Calu3 (cell line): ENCODE measurements at regions not wholly inside any gene's neighbourhood (a gene's known extent, or its start where the extent isn't known, plus 50 kb on each side); places are given as distances from the start of the nearest gene placed in this dataset.

Experiments
- BruUV-seq: library from RNA; stranded (reverse); fragments of 400-500 nt; replicated peaks from 2 replicates; lab custom pipeline; 2021; lab: Mats Ljungman, UMichigan
- CTCF ChIA-PET: fragments of 300-600 bp; sonication (Branson Sonifier 250); formaldehyde crosslinking; loops from one replicate; lab custom pipeline; 2022; ENCODE audit warnings: antibody characterized with exemption; lab: Charles Lee
- DNase-seq: peaks from one replicate; pipeline ENCODE4 v3.0.0; 2022
- H3K27ac Mint-ChIP-seq: one replicate; pipeline ENCODE4 v1.8.0; 2022; ENCODE audit warnings: mixed read lengths; ENCODE audit not compliant: unreplicated experiment
- H3K27me3 Mint-ChIP-seq: one replicate; pipeline ENCODE4 v1.8.0; 2022; ENCODE audit warnings: mixed read lengths; ENCODE audit not compliant: unreplicated experiment
- H3K36me3 Mint-ChIP-seq: one replicate; pipeline ENCODE4 v1.8.0; 2022; ENCODE audit warnings: mild to moderate bottlenecking, moderate library complexity, mixed read lengths; ENCODE audit not compliant: insufficient read depth, unreplicated experiment
- H3K4me1 Mint-ChIP-seq: one replicate; pipeline ENCODE4 v1.8.0; 2022; ENCODE audit warnings: mild to moderate bottlenecking, low read depth, mixed read lengths; ENCODE audit not compliant: unreplicated experiment
- H3K4me3 Mint-ChIP-seq: one replicate; pipeline ENCODE4 v1.8.0; 2022; ENCODE audit warnings: mild to moderate bottlenecking, low read depth, moderate library complexity, mixed read lengths; ENCODE audit not compliant: unreplicated experiment
- H3K9me3 Mint-ChIP-seq: one replicate; pipeline ENCODE4 v1.8.0; 2022; ENCODE audit warnings: low read depth, mixed read lengths; ENCODE audit not compliant: unreplicated experiment
- intact Hi-C: fragments of 100-400 bp; cut with micrococcal nuclease; formaldehyde crosslinking; loops from one replicate; pipeline ENCODE4 v1.10.0; 2022; ENCODE audit not compliant: unreplicated experiment
- TF ChIP-seq, protein P1 (sequence below): fragments of 200-600 bp; IDR thresholded peaks from one replicate; pipeline ENCODE4 v1.8.0; 2022; ENCODE audit warnings: antibody characterized with exemption; ENCODE audit not compliant: unreplicated experiment

DNA sequence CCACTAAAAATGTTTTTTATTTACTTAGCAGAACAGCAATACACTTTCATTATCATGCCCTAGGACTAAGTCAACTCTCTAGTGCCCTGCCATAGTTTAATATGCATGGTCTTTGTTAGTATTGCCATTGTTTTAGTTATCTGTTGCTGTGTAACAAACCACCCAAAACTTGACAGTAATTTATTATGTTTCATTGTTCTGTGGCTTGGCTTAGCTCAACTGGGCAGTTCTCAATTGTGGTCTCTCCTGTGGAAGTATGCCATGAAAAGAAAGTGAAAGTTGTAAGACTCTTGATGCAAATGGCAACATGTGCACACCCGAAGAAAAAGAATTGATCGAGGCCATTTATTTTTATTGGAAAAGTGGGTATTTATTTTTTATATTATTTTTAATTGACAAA lies 206.3 kb upstream of the KCTD3 start:
- no TSS peak for BruUV-seq
- TF ChIP-seq, protein P1, sequence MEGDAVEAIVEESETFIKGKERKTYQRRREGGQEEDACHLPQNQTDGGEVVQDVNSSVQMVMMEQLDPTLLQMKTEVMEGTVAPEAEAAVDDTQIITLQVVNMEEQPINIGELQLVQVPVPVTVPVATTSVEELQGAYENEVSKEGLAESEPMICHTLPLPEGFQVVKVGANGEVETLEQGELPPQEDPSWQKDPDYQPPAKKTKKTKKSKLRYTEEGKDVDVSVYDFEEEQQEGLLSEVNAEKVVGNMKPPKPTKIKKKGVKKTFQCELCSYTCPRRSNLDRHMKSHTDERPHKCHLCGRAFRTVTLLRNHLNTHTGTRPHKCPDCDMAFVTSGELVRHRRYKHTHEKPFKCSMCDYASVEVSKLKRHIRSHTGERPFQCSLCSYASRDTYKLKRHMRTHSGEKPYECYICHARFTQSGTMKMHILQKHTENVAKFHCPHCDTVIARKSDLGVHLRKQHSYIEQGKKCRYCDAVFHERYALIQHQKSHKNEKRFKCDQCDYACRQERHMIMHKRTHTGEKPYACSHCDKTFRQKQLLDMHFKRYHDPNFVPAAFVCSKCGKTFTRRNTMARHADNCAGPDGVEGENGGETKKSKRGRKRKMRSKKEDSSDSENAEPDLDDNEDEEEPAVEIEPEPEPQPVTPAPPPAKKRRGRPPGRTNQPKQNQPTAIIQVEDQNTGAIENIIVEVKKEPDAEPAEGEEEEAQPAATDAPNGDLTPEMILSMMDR: no peak
- intact Hi-C loops: no loop called here
- Mint-ChIP-seq H3K27me3 (no peaks in the 10 kb centered on the region), H3K4me3 (no peak overlapping the region), H3K9me3 (peaks cover 3% of the 10 kb centered on the region), H3K36me3 (no peaks in the 10 kb centered on the region), H3K4me1 (no peaks in the 10 kb centered on the region), H3K27ac (no peak overlapping the region)
- DNase-seq: no peak
- CTCF ChIA-PET: interaction anchor here (0.6 to 1.1 kb wide), 2 partner anchors 9 to 60 kb away, joined by 3 read pairs; no protein-coding TSS in a partner anchor

DNA sequence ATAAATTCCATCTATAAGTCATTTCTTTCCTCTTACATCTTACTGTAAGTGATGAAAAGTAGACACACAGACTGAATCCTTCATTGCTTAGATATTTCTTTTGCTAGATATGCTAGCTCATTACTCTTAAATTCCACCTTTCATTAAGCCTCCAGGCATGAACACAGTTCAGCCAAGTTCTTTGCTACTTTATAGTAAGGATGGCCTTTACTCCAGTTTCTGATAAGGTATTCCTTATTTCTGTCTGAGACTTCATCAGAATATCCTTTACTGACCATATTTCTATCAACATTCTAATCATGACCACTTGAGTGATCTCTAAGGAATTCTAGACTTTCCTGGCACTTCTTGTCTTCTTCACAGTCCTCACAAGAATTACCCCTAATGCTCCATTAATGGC lies 191.7 kb upstream of the KCTD3 start:
- DNase-seq: no peak
- no peaks in the 10 kb centered on the region for H3K4me1 Mint-ChIP-seq
- intact Hi-C loops: no loop called here
- no peak overlapping the region for H3K27ac Mint-ChIP-seq
- no peaks in the 10 kb centered on the region for H3K36me3 Mint-ChIP-seq
- CTCF ChIA-PET: no interaction called here
- BruUV-seq: no TSS peak
- no peaks in the 10 kb centered on the region for H3K9me3 Mint-ChIP-seq
- no peaks in the 10 kb centered on the region for H3K27me3 Mint-ChIP-seq
- TF ChIP-seq, protein P1: no peak
- no peak overlapping the region for H3K4me3 Mint-ChIP-seq

DNA sequence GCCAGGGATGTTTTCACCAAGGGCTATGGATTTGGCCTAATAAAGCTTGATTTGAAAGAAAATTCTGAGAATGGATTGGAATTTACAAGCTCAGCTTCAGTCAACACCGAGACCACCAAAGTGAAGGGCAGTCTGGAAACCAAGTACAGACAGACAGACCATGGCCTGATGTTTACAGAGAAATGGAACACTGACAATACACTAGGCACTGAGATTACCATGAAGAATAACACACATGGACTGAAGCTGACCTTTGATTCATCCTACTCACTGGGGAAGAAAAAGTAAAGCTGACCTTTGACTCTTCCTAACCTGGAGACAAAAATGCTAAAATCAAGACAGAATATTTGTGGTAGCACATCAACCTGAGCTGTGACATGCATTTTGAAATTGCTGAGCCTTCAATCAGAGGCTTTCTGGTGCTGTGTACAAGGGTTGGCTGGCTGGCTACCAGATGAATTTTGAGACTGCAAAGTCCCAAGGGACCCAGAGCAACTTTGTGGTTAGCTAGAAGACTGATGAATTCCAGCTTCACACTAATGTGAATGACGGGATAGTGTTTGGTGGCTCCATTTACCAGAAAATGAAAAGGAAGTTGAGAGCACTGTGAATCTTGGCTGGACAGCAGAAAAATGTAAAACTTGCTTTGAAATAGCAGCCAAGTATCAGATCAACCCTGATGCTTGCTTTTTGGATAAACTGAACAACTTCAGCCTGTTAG lies 190.4 kb upstream of the KCTD3 start:
- no TSS peak for BruUV-seq
- TF ChIP-seq, protein P1: no peak
- Mint-ChIP-seq H3K9me3 (no peaks in the 10 kb centered on the region), H3K27me3 (no peaks in the 10 kb centered on the region), H3K4me1 (no peaks in the 10 kb centered on the region), H3K27ac (no peak overlapping the region), H3K4me3 (no peak overlapping the region), H3K36me3 (no peaks in the 10 kb centered on the region)
- DNase-seq: no peak
- intact Hi-C loops: no loop called here
- CTCF ChIA-PET: no interaction called here

DNA sequence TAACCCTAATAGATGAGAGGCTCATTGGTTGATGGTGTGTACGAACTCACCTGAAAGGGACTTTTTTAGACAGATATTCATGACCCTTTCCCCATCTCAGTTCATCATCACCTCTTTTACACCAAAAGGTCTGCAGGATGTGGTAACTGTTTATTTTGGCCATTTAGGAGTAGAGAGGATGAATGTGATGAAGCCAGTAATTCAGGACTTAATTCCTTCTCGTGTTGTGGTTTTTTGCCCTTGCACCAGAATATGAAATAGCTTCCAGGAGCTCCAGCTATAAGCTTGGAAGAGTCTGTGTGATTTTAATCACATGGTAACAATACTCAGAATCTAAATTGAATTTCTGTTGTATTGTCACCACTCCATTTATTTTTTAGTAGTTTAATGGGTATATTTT lies 189.4 kb upstream of the KCTD3 start:
- intact Hi-C loops: no loop called here
- Mint-ChIP-seq H3K4me3 (no peak overlapping the region), H3K36me3 (no peaks in the 10 kb centered on the region), H3K4me1 (no peaks in the 10 kb centered on the region), H3K27me3 (no peaks in the 10 kb centered on the region), H3K9me3 (no peaks in the 10 kb centered on the region), H3K27ac (no peak overlapping the region)
- TF ChIP-seq, protein P1: no peak
- CTCF ChIA-PET: no interaction called here
- DNase-seq: no peak
- BruUV-seq: no TSS peak
